Astrocyte (in vitro differentiated cells and primary cell): ENCODE measurements at regions not wholly inside any gene's neighbourhood (a gene's known extent, or its start where the extent isn't known, plus 50 kb on each side); places are given as distances from the start of the nearest gene placed in this dataset.

Source experiments
- DNase-seq: peaks from one replicate; pipeline ENCODE4 v3.0.0-alpha.2; 2010; ENCODE audit warnings: low read depth
- FAIRE-seq: peaks from 2 replicates; lab custom pipeline; 2011; peaks lifted over from hg19 to GRCh38; lab: Jason Lieb, UNC
- H2AFZ ChIP-seq: 2 replicates; pipeline ENCODE4 v1.6.0; 2012; ENCODE audit warnings: low read depth, low read length, inconsistent platforms
- H3K27ac ChIP-seq: 2 replicates; pipeline ENCODE4 v1.5.1; 2011; ENCODE audit warnings: low read depth, low read length, inconsistent platforms
- H3K27me3 ChIP-seq: 2 replicates; pipeline ENCODE4 v1.6.0; 2011; ENCODE audit warnings: low read length, inconsistent platforms; ENCODE audit not compliant: insufficient read depth
- H3K36me3 ChIP-seq: 2 replicates; pipeline ENCODE4 v1.5.1; 2011; ENCODE audit warnings: low read length, inconsistent platforms; ENCODE audit not compliant: insufficient read depth
- H3K4me1 ChIP-seq: 2 replicates; pipeline ENCODE4 v1.5.1; 2011; ENCODE audit warnings: low read length, inconsistent platforms; ENCODE audit not compliant: insufficient read depth
- H3K4me2 ChIP-seq: 2 replicates; pipeline ENCODE4 v1.6.0; 2012; ENCODE audit warnings: low read length, inconsistent platforms
- H3K4me3 ChIP-seq: 2 replicates; pipeline ENCODE4 v1.5.1; 2011; ENCODE audit warnings: low read depth, mild to moderate bottlenecking, low read length, inconsistent platforms; ENCODE audit not compliant: insufficient read depth
- H3K79me2 ChIP-seq: 2 replicates; pipeline ENCODE4 v1.6.0; 2012; ENCODE audit warnings: mild to moderate bottlenecking, low read length, inconsistent platforms; ENCODE audit not compliant: insufficient read depth
- H3K9ac ChIP-seq: 2 replicates; pipeline ENCODE4 v1.6.0; 2012; ENCODE audit warnings: mild to moderate bottlenecking, low read length, inconsistent platforms
- H3K9me3 ChIP-seq: 2 replicates; pipeline ENCODE4 v1.5.1; 2012; ENCODE audit warnings: low read depth, mild to moderate bottlenecking, low read length, inconsistent platforms; ENCODE audit not compliant: insufficient read depth
- H4K20me1 ChIP-seq: 2 replicates; pipeline ENCODE4 v1.6.0; 2012; ENCODE audit warnings: low read length, inconsistent platforms; ENCODE audit not compliant: insufficient read depth
- H3K27ac Mint-ChIP-seq: one replicate; pipeline ENCODE4 v1.8.0; 2021; ENCODE audit warnings: mild to moderate bottlenecking, mixed read lengths; ENCODE audit not compliant: unreplicated experiment
- H3K27me3 Mint-ChIP-seq: one replicate; pipeline ENCODE4 v1.8.0; 2021; ENCODE audit warnings: low read depth, mixed read lengths; ENCODE audit not compliant: unreplicated experiment
- H3K36me3 Mint-ChIP-seq: one replicate; pipeline ENCODE4 v1.8.0; 2021; ENCODE audit warnings: low read depth, mixed read lengths; ENCODE audit not compliant: unreplicated experiment
- H3K4me1 Mint-ChIP-seq: one replicate; pipeline ENCODE4 v1.8.0; 2021; ENCODE audit warnings: low read depth, mixed read lengths; ENCODE audit not compliant: unreplicated experiment
- H3K4me3 Mint-ChIP-seq: one replicate; pipeline ENCODE4 v1.8.0; 2021; ENCODE audit warnings: mild to moderate bottlenecking, moderate library complexity, mixed read lengths; ENCODE audit not compliant: unreplicated experiment
- H3K9me3 Mint-ChIP-seq: one replicate; pipeline ENCODE4 v1.8.0; 2021; ENCODE audit warnings: mild to moderate bottlenecking, mixed read lengths; ENCODE audit not compliant: unreplicated experiment
- EZH2 ChIP-seq: IDR thresholded peaks from 2 replicates; pipeline ENCODE4 v1.6.1; 2012; ENCODE audit warnings: mild to moderate bottlenecking, low read length, inconsistent platforms; ENCODE audit not compliant: insufficient read depth
- TF ChIP-seq, protein P1 (sequence below): IDR thresholded peaks from 2 replicates; pipeline ENCODE4 v1.5.1; 2011; ENCODE audit warnings: low read depth, mild to moderate bottlenecking, inconsistent platforms, low read length, moderate library complexity; ENCODE audit not compliant: insufficient read depth

DNA sequence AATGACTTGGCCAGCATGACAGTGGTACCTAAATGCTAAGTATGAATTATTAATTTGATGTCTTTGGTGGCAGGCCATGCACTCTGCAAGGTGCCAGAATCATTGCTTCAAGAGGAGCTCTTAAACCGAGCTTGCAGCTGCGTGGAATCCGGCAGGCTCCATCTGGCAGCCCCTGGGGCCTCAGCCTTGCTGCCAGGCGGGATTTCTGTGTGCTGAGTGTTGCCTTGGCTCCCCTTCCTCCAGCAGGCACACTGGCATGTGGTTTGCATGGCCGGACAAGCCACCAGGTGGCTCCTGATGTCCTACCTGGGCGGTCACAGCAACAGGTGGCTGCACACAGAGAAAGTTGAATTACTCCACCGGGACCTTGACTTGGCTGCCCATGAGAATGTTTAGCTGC, 155.4 kb downstream of the URB2 start:
- DNase-seq = no peak
- H3K27me3 ChIP-seq = peaks cover 3% of the 10 kb centered on the region
- H3K9me3 ChIP-seq = no peaks in the 10 kb centered on the region
- TF ChIP-seq EZH2 = no peak
- TF ChIP-seq, protein P1, sequence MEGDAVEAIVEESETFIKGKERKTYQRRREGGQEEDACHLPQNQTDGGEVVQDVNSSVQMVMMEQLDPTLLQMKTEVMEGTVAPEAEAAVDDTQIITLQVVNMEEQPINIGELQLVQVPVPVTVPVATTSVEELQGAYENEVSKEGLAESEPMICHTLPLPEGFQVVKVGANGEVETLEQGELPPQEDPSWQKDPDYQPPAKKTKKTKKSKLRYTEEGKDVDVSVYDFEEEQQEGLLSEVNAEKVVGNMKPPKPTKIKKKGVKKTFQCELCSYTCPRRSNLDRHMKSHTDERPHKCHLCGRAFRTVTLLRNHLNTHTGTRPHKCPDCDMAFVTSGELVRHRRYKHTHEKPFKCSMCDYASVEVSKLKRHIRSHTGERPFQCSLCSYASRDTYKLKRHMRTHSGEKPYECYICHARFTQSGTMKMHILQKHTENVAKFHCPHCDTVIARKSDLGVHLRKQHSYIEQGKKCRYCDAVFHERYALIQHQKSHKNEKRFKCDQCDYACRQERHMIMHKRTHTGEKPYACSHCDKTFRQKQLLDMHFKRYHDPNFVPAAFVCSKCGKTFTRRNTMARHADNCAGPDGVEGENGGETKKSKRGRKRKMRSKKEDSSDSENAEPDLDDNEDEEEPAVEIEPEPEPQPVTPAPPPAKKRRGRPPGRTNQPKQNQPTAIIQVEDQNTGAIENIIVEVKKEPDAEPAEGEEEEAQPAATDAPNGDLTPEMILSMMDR = no peak
- no peaks in the 10 kb centered on the region for H3K4me1 Mint-ChIP-seq
- no peaks in the 10 kb centered on the region for H3K4me1 ChIP-seq
- no peak overlapping the region for H3K4me3 Mint-ChIP-seq
- H3K36me3 Mint-ChIP-seq = no peaks in the 10 kb centered on the region
- no peak overlapping the region for H3K4me2 ChIP-seq
- no peaks in the 10 kb centered on the region for H3K79me2 ChIP-seq
- H3K4me3 ChIP-seq = no peak overlapping the region
- no peak overlapping the region for H3K27ac ChIP-seq
- H3K36me3 ChIP-seq = no peaks in the 10 kb centered on the region
- H3K27ac Mint-ChIP-seq = no peak overlapping the region
- peaks cover 17% of the 10 kb centered on the region for H3K9me3 Mint-ChIP-seq
- no peak for FAIRE-seq
- H4K20me1 ChIP-seq = no peaks in the 10 kb centered on the region
- no peak overlapping the region for H3K9ac ChIP-seq
- H3K27me3 Mint-ChIP-seq = peaks cover 56% of the 10 kb centered on the region
- H2AFZ ChIP-seq = no peak overlapping the region

- no peaks in the 10 kb centered on the region for H4K20me1 ChIP-seq
- Mint-ChIP-seq H3K4me3 (no peak overlapping the region), H3K27ac (no peak overlapping the region), H3K4me1 (no peaks in the 10 kb centered on the region), H3K36me3 (no peaks in the 10 kb centered on the region), H3K27me3 (peaks cover 53% of the 10 kb centered on the region), H3K9me3 (peaks cover 15% of the 10 kb centered on the region)
- H3K27ac ChIP-seq = no peak overlapping the region
- H3K4me2 ChIP-seq = no peak overlapping the region
- FAIRE-seq (no peak), DNase-seq (no peak)
- no peak overlapping the region for H3K9ac ChIP-seq
- peaks cover 3% of the 10 kb centered on the region for H3K27me3 ChIP-seq
- TF ChIP-seq EZH2 = no peak
- TF ChIP-seq, protein P1 = no peak
- no peaks in the 10 kb centered on the region for H3K36me3 ChIP-seq
- H2AFZ ChIP-seq = no peak overlapping the region
- H3K4me1 ChIP-seq = no peaks in the 10 kb centered on the region
- no peaks in the 10 kb centered on the region for H3K9me3 ChIP-seq
- no peaks in the 10 kb centered on the region for H3K79me2 ChIP-seq
- no peak overlapping the region for H3K4me3 ChIP-seq
These were observed 156.4 kb downstream of the URB2 start for GRCh38 chr1:229782469-229782868.

DNA sequence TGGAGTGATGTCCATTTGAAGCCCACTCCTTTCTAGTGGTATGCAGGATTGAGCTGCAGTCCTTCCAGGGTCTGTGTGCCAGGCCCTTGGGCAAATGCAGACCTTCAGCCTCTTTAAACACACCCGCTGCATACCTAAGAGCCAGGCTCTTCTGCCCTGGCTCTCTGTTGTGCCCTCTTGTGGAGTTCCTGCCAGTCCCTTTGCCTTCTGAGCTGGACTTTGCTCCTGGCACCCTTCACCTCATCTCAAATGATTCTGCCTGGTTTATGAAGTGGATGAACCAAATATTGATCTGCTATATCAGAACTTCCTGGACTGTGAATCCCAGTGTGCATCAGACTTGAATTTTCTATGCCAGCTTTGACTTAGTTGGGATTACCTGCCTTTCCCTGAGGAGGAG, 158.8 kb downstream of the URB2 start:
- peaks cover 39% of the 10 kb centered on the region for H3K27me3 Mint-ChIP-seq
- Histone ChIP-seq H3K4me2 (no peak overlapping the region), H3K4me3 (no peak overlapping the region), H3K4me1 (no peaks in the 10 kb centered on the region), H3K36me3 (no peaks in the 10 kb centered on the region), H2AFZ (no peak overlapping the region), H3K9ac (no peak overlapping the region), H3K79me2 (no peaks in the 10 kb centered on the region), H3K9me3 (peaks cover 3% of the 10 kb centered on the region), H4K20me1 (no peaks in the 10 kb centered on the region), H3K27ac (no peak overlapping the region), H3K27me3 (peaks cover 3% of the 10 kb centered on the region)
- DNase-seq (no peak), FAIRE-seq (no peak)
- H3K4me1 Mint-ChIP-seq = no peaks in the 10 kb centered on the region
- no peaks in the 10 kb centered on the region for H3K36me3 Mint-ChIP-seq
- TF ChIP-seq, protein P1 = no peak
- no peak for TF ChIP-seq EZH2
- no peak overlapping the region for H3K4me3 Mint-ChIP-seq
- H3K27ac Mint-ChIP-seq = no peak overlapping the region
- H3K9me3 Mint-ChIP-seq = peaks cover 14% of the 10 kb centered on the region
